ENCODE measurements at regions not wholly inside any gene's neighbourhood (a gene's known extent, or its start where the extent isn't known, plus 50 kb on each side); places are given as distances from the start of the nearest gene placed in this dataset.
"Not testable (repeated sequence)": the region's sequence is repeated elsewhere in the genome, so short reads cannot be mapped to it uniquely, and the experiment has no call there.

DNA sequence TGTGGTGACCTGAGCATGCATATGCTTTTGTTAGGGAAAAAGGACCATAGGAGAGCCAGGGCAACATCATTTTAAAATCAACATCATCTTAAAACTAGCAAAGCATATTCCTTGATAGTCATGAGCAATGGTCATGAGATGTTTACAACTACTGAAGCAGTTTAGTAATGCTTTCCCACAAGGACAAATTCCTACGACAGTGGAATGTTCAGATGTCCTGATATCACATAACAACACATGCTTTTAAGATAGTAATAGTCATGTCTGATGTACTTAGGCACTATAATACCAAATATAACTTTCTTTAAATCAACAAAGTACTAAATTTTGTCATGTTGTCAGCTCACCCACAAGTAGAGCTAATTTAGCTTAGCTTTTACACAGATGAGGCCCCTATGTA is 370.3 kb downstream of the HTR1B start:
- DNase-seq (ENCODE audit: low read depth, low spot score): peak; percentile 10
- no peaks in the 10 kb centered on the region for H3K9me3 ChIP-seq (ENCODE audit: control insufficient read depth, insufficient read depth, low read length)
- TF ChIP-seq, protein P1, sequence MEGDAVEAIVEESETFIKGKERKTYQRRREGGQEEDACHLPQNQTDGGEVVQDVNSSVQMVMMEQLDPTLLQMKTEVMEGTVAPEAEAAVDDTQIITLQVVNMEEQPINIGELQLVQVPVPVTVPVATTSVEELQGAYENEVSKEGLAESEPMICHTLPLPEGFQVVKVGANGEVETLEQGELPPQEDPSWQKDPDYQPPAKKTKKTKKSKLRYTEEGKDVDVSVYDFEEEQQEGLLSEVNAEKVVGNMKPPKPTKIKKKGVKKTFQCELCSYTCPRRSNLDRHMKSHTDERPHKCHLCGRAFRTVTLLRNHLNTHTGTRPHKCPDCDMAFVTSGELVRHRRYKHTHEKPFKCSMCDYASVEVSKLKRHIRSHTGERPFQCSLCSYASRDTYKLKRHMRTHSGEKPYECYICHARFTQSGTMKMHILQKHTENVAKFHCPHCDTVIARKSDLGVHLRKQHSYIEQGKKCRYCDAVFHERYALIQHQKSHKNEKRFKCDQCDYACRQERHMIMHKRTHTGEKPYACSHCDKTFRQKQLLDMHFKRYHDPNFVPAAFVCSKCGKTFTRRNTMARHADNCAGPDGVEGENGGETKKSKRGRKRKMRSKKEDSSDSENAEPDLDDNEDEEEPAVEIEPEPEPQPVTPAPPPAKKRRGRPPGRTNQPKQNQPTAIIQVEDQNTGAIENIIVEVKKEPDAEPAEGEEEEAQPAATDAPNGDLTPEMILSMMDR (IDR thresholded peaks at IDR 0.05; ENCODE audit: low read depth, low read length): no peak
- H3K27ac ChIP-seq (ENCODE audit: low read depth, low read length): no peak overlapping the region
- ChIA-PET CTCF (no interaction called here), POLR2A (no interaction called here)
- H3K4me3 ChIP-seq (ENCODE audit: low read depth, low read length): no peak overlapping the region
- no peaks in the 10 kb centered on the region for H3K27me3 ChIP-seq (ENCODE audit: control insufficient read depth, insufficient read depth, low read length)

DNA sequence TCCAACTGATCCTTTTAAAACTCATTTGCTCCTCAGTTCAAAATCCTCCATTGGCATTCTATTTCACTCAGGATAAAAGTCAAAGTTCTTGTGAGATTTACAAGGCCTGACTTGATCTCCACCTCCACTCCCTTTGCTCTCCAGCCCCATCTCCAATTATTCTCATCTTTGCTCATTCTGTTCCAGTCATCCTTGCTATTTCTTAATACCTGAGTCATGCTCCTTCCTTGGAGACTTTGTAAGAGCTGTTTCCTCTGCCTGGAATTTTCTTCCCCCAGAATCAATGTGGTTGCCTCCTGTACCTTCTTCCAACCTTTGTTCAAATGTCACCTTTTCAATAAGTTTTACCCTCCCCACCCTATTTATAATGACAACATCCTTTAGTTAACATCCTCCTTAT is 373.5 kb downstream of the HTR1B start:
- ChIA-PET CTCF (no interaction called here), POLR2A (no interaction called here)
- TF ChIP-seq, protein P1 (IDR thresholded peaks at IDR 0.05; ENCODE audit: low read depth, low read length): no peak
- no peaks in the 10 kb centered on the region for H3K9me3 ChIP-seq (ENCODE audit: control insufficient read depth, insufficient read depth, low read length)
- no peaks in the 10 kb centered on the region for H3K27me3 ChIP-seq (ENCODE audit: control insufficient read depth, insufficient read depth, low read length)
- H3K27ac ChIP-seq (ENCODE audit: low read depth, low read length): no peak overlapping the region
- no peak overlapping the region for H3K4me3 ChIP-seq (ENCODE audit: low read depth, low read length)
- DNase-seq (ENCODE audit: low read depth, low spot score): no peak

DNA sequence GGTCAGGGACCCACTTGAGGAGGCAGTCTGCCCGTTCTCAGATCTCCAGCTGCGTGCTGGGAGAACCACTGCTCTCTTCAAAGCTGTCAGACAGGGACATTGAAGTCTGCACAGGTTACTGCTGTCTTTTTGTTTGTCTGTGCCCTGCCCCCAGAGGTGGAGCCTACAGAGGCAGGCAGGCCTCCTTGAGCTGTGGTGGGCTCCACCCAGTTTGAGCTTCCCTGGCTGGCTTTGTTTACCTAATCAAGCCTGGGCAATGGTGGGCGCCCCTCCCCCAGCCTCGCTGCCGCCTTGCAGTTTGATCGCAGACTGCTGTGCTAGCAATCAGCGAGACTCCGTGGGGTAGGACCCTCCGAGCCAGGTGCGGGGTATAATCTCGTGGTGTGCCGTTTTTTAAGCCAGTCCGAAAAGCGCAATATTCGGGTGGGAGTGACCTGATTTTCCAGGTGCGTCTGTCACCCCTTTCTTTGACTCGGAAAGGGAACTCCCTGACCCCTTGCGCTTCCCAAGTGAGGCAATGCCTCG is 375.4 kb downstream of the HTR1B start:
- DNase-seq (ENCODE audit: low read depth, low spot score); CTCF ChIA-PET; H3K27ac ChIP-seq (ENCODE audit: low read depth, low read length); H3K9me3 ChIP-seq (ENCODE audit: control insufficient read depth, insufficient read depth, low read length); H3K4me3 ChIP-seq (ENCODE audit: low read depth, low read length); H3K27me3 ChIP-seq (ENCODE audit: control insufficient read depth, insufficient read depth, low read length); POLR2A ChIA-PET: not testable (repeated sequence)

DNA sequence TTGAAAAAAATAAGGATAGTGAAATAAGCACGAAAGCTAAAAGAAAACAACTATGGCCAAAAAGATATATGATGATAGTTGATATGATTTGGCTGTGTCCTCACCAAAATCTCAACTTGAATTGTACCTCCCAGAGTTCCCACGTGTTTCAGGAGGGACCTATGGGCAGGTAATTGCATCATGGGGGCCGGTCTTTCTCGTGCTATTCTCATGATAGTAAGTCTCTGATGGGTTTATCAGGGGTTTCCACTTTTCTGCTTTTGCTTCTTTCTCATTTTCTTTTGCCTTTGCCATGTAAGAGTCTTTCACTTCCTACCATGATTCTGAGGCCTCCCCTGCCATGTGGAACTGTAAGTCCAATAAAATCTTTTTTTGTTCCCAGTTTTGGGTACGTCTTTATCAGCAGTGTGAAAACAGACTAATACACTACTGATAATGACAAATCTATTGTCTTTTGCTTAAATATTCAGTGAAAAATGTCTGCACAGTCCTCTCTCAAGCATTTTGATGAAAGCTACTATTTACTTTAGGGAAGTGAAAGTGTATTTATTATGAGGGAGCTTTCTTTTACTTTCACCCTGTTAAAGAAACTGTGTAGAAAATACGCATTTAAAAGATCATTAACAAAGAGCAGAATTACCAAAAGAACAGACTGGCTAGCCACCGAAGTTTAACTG is 389.1 kb downstream of the HTR1B start:
- ChIA-PET POLR2A (no interaction called here), CTCF (no interaction called here)
- H3K27ac ChIP-seq (ENCODE audit: low read depth, low read length): no peak overlapping the region
- H3K27me3 ChIP-seq (ENCODE audit: control insufficient read depth, insufficient read depth, low read length): no peaks in the 10 kb centered on the region
- no peaks in the 10 kb centered on the region for H3K9me3 ChIP-seq (ENCODE audit: control insufficient read depth, insufficient read depth, low read length)
- DNase-seq (ENCODE audit: low read depth, low spot score): no peak
- TF ChIP-seq, protein P1 (IDR thresholded peaks at IDR 0.05; ENCODE audit: low read depth, low read length): no peak
- H3K4me3 ChIP-seq (ENCODE audit: low read depth, low read length): no peak overlapping the region

DNA sequence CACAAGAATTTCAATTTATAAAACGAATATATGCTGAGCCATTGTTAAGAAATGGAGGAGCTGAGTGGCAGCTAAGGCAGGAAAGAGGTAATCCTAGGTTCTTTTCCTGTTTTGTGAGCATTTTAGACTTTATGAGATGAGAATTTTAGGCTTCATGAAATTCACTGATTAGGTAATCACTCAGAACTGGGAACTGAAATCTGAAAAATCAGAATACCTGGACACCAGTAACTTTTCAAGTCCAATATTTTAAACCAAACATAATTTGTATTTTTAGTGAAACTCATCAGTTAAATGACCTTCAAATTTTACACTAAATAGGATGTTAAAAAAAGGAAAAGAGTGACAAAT is 389.9 kb downstream of the HTR1B start:
- H3K9me3 ChIP-seq (ENCODE audit: control insufficient read depth, insufficient read depth, low read length): no peaks in the 10 kb centered on the region
- POLR2A ChIA-PET: no interaction called here
- DNase-seq (ENCODE audit: low read depth, low spot score): no peak
- TF ChIP-seq, protein P1 (IDR thresholded peaks at IDR 0.05; ENCODE audit: low read depth, low read length): no peak
- H3K4me3 ChIP-seq (ENCODE audit: low read depth, low read length): no peak overlapping the region
- H3K27me3 ChIP-seq (ENCODE audit: control insufficient read depth, insufficient read depth, low read length): no peaks in the 10 kb centered on the region
- CTCF ChIA-PET: no interaction called here
- no peak overlapping the region for H3K27ac ChIP-seq (ENCODE audit: low read depth, low read length)
